NCI-H460 (cell line): ENCODE measurements at regions not wholly inside any gene's neighbourhood (a gene's known extent, or its start where the extent isn't known, plus 50 kb on each side); places are given as distances from the start of the nearest gene placed in this dataset.

ENCODE experiments used
- DNase-seq: peaks from one replicate; pipeline ENCODE4 v3.0.0-alpha.2; 2016; ENCODE audit warnings: low read depth; ENCODE audit errors: extremely low read depth

- no peak for DNase-seq
Observed at GRCh38 chr6:159490298-159490937, 202.6 kb downstream of the SOD2 start.

GRCh38 chr6:159487636-159488035 is 205.4 kb downstream of the SOD2 start:
- no peak for DNase-seq

DNA sequence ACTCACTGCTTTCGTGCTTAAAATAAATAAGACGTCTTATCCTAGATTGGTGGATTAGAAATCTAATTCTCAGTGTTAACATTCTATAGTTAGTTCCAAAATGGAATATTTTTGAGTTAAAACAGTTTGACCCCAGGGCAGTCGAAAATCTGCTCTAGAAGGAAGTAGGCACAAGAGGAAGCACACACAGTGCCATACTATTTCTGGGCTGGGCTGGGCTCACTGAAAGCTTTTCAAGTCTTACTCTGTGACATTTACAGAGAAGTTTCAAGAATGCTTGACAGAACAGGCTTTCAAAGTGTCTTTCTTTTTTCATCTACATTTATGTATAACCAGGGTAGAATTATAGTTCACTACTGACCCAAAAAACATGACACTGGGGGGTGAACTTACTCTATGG is 209.8 kb downstream of the SOD2 start:
- DNase-seq, result no peak

DNA sequence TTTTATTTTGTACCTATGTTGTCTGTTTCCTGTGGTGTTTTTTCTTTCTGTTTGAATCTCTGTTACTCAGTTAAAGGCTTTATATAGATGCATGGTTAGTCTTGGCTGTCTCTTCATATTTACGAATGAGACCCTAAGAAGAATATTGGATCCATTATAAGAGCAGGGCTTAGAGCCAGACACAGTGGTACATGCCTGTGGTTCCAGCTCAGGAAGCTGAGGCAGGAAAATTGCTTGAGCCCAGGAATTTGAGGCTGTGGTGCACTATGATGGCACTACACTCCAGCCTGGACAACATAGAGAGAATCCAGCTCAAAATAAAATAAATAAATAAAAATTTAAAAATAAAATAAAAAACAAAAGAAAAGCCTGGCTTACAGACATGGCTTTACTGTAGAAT is 211.1 kb downstream of the SOD2 start:
- no peak for DNase-seq

DNA sequence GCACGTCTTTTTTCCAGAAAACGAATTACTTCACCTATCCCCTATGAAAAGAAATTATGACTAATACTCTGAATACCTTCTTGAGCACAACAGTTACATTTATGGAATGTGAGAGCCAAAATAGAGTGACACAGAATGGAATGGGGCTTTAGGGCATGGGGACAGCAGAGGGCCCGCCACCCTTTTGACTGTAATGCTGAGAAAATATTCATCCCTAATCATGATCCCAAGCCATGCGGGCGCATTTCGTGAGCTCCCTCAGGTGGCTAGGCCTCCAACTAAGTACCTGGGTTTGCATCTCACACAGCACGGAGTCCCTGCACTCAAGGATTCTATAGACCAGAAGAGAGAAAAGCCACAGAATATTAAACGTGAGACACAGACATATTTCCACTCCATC is 212.6 kb downstream of the SOD2 start:
- no peak for DNase-seq

DNA sequence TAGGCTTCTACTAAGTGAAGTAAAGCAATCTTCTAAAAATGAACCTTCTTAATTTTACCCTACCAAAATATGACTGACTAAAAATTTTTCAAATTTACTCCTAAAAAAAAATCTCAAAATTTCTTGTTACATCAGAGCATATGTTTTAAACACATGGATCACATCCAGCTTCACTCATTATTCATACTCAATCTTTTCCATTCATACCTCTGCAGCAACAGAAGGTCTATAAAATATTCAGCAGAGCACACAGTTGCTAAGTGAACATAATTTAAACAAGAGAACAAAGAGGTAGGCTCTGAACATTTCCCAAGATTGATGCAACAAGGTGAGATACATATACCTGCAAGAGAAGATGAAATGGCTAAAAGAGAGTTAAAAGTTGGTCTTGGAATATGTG is 213.9 kb downstream of the SOD2 start:
- no peak for DNase-seq

DNA sequence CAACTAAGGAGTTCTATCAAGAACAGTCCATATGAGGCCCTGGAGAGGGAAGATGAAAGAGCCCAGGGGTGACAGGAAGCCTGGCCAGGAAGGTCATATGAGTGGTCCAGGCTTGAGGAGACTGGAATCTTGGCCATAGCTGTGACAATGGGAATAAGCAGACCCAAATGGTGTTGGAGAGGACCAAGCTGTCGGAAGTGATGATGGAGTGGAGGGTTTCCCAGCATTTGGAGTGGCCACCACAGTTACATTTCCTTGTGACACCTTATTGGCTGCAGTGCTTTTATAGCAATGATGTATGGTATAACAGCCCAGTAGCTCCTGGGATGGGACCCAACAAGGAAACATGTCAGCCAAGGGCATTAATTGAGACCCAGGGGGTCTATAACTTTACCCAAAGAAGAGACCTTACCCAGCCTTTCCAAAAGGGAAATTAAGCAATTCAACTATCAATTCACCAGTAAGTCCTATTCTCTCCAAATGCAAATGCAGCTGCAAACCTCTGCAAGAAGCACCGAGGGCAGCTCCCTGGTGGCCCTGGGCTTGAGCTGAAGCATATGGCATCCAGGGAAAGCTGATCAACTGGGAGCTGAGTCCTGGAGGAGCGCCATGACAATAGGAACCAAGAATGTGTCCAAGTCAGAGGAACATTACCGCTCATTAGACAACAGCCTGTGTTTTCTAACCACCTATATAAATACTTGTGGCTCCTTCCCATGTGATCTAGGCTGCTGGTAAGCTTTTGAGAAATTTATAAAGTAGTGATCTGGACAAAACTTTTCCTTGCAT is 219.4 kb downstream of the SOD2 start:
- DNase-seq, result no peak

- no peak for DNase-seq
Observed at GRCh38 chr6:159470397-159470796, 222.6 kb downstream of the SOD2 start.

GRCh38 chr6:159469443-159469842 is 223.6 kb downstream of the SOD2 start:
- no peak for DNase-seq

- no peak for DNase-seq
Observed at GRCh38 chr6:159468994-159469393, 224.0 kb downstream of the SOD2 start.

- DNase-seq, result no peak
Observed at GRCh38 chr6:159467473-159468041, 225.5 kb downstream of the SOD2 start.

GRCh38 chr6:159466926-159467325 is 226.1 kb downstream of the SOD2 start:
- DNase-seq, result no peak

- no peak for DNase-seq
Observed at GRCh38 chr6:159464816-159465215, 228.2 kb downstream of the SOD2 start.

GRCh38 chr6:159463119-159463829 is 229.8 kb downstream of the SOD2 start:
- no peak for DNase-seq

DNA sequence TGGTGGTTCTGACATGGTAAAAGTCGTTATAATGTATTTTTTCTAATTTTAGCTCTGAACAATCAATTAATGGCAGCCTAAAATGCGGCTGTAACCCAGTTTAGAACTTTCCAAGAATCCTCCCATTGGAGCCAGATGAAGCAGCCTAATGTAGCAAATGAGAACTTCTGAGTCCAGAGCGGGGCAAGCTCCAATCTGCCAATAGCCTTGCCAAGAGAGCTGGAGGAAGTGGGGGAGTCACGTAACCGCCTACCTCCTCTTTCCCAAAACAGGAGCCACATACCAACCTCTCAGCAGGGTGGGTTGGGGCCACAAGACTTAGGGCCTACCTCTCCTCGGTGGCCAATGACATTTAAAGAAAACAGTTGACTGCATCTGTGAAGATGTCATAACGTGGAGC is 230.6 kb downstream of the SOD2 start:
- no peak for DNase-seq

DNA sequence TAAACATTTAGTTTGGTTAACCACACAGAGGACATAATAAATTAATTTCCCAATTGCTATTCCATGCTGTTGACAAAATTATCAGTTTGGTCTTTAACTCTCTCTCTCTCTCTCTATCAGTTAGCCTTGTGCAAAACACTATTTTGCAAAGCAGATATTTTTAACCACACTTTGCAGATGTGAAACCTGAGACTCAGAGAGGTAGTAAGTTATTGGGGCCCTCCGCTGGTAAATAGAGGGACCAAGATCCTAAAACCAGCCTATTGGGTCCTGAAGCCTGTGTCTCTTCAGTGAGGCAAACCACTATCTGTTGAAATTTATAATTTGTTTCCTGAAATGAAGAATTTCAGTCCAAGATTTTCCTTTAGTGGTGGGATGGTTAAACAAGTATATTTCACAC is 231.0 kb downstream of the SOD2 start:
- DNase-seq, result no peak

DNA sequence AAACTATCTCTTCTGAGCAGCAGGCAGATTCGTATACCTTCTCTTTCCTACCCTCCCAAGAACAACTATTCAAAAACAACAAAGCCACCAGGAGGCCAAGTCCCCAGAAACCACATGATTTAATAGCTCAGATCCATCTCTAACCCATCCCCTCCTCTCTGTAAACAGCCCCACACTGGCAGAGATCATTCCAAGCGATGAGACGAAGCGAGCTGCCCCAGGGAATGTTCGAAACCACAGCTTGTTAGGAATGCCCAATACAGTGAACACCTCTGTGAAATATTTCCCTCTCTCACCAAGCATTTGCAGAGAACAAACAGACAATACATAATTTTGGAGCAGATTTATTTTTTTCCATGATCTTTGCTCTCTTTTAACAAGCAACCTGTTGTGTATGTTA is 231.8 kb downstream of the SOD2 start:
- no peak for DNase-seq

- DNase-seq, result no peak
Observed at GRCh38 chr6:159460476-159460875, 232.6 kb downstream of the SOD2 start.

GRCh38 chr6:159456349-159456748 is 236.7 kb downstream of the SOD2 start:
- DNase-seq, result no peak

DNA sequence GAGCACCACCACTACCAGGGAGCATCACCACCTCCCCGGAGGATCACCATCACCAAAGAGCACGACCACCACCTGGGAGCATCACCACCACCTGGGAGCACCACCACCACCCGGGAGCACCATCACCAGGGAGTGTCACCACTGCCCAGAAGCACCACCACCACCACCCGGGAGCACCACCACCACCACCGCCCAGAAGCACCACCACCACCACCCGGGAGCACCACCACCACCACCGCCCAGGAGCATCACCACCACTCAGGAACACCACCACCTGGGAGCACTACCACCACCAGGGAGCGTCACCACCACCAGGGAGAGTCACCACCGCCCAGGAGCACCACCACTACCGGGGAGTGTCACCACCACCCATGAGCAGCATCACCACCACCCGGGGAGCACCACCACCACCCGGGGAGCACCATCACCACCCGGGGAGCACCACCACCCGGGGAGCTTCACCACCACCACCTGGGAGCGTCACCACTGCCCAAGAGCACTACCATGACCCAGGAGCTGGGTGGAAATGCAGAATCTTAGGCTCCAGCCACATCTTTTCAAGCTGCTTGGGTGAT is 237.3 kb downstream of the SOD2 start:
- no peak for DNase-seq

GRCh38 chr6:159450815-159451465 is 242.1 kb downstream of the SOD2 start:
- DNase-seq, result no peak
